CD4-positive, CD25-positive, alpha-beta regulatory T cell (primary cell): ENCODE measurements at regions not wholly inside any gene's neighbourhood (a gene's known extent, or its start where the extent isn't known, plus 50 kb on each side); places are given as distances from the start of the nearest gene placed in this dataset.

Experiments
- ATAC-seq, 2 donors: fragments of 150-1000 bp; cut with Tn5 transposase; one replicate each; pipeline ENCODE4 v1.10.0; 2021; ENCODE audit warnings: low read depth in 2 of 2, moderate number of reproducible peaks in 2 of 2, moderate library complexity in 1 of 2
- DNase-seq, 3 donors: peaks; one replicate each; pipeline versions ENCODE4 v3.0.0 to v3.0.0-alpha.2; 2012 to 2022; ENCODE audit warnings: mixed read lengths in 1 of 3
- H3K27ac ChIP-seq: one replicate; pipeline ENCODE4 v1.7.0; 2013; ENCODE audit warnings: mild to moderate bottlenecking, low read length; ENCODE audit not compliant: insufficient read depth, poor library complexity, severe bottlenecking
- H3K27me3 ChIP-seq: one replicate; pipeline ENCODE4 v1.7.0; 2013; ENCODE audit warnings: low read length; ENCODE audit not compliant: control insufficient read depth, insufficient read depth
- H3K36me3 ChIP-seq: one replicate; pipeline ENCODE4 v1.7.0; 2013; ENCODE audit warnings: mild to moderate bottlenecking, low read length, moderate library complexity; ENCODE audit not compliant: control insufficient read depth, insufficient read depth
- H3K4me1 ChIP-seq: 2 replicates; pipeline ENCODE4 v1.7.0; 2013; ENCODE audit warnings: mild to moderate bottlenecking, low read length; ENCODE audit not compliant: insufficient read depth, control insufficient read depth, poor library complexity, severe bottlenecking
- H3K4me3 ChIP-seq: one replicate; pipeline ENCODE4 v1.7.0; 2013; ENCODE audit warnings: low read depth, mild to moderate bottlenecking, low read length, moderate library complexity
- H3K9me3 ChIP-seq, 2 experiments: 1 replicate in 1 of 2; 2 replicates in 1 of 2; pipeline ENCODE4 v1.7.0; 2013; ENCODE audit warnings: low read length in 2 of 2, mild to moderate bottlenecking in 1 of 2, moderate library complexity in 1 of 2; ENCODE audit not compliant: control insufficient read depth in 2 of 2
- H3K27ac Mint-ChIP-seq, 3 donors: one replicate each; pipeline ENCODE4 v1.8.0; 2020 to 2022; ENCODE audit warnings: mild to moderate bottlenecking in 3 of 3, mixed read lengths in 3 of 3, moderate library complexity in 2 of 3
- H3K27me3 Mint-ChIP-seq: one replicate; pipeline ENCODE4 v1.8.0; 2022; ENCODE audit warnings: mild to moderate bottlenecking, mixed read lengths
- H3K36me3 Mint-ChIP-seq: one replicate; pipeline ENCODE4 v1.8.0; 2020; ENCODE audit warnings: mixed read lengths
- H3K4me1 Mint-ChIP-seq, 4 donors: one replicate each; pipeline ENCODE4 v1.8.0; 2020 to 2022; ENCODE audit warnings: mixed read lengths in 4 of 4, mild to moderate bottlenecking in 1 of 4
- H3K4me3 Mint-ChIP-seq, 4 donors: one replicate each; pipeline ENCODE4 v1.8.0; 2020 to 2022; ENCODE audit warnings: mild to moderate bottlenecking in 4 of 4, mixed read lengths in 4 of 4, moderate library complexity in 3 of 4
- H3K9me3 Mint-ChIP-seq, 7 donors: one replicate each; pipeline ENCODE4 v1.8.0; 2020 to 2022; ENCODE audit warnings: mixed read lengths in 7 of 7, mild to moderate bottlenecking in 3 of 7, moderate library complexity in 2 of 7

GRCh38 chrX:118199997-118200396, 83.4 kb upstream of the KLHL13 start:
- Mint-ChIP-seq H3K36me3 (no peaks in the 10 kb centered on the region), H3K4me3 (no peak overlapping the region), H3K4me1 (no peaks in the 10 kb centered on the region), H3K27me3 (peaks cover 4% of the 10 kb centered on the region), H3K9me3 (peaks cover 0 to 2% (median 0%) of the 10 kb centered on the region in 7 donors), H3K27ac (no peak overlapping the region)
- Histone ChIP-seq H3K36me3 (no peaks in the 10 kb centered on the region), H3K27me3 (no peaks in the 10 kb centered on the region), H3K4me3 (no peak overlapping the region), H3K9me3 (no peaks in the 10 kb centered on the region), H3K4me1 (no peaks in the 10 kb centered on the region), H3K27ac (no peak overlapping the region)
- ATAC-seq: no peak
- DNase-seq: no peak

- no peak overlapping the region for H3K4me3 ChIP-seq
- Mint-ChIP-seq H3K27ac (no peak overlapping the region), H3K9me3 (no peaks in the 10 kb centered on the region), H3K27me3 (peaks cover 4% of the 10 kb centered on the region), H3K36me3 (no peaks in the 10 kb centered on the region), H3K4me1 (no peaks in the 10 kb centered on the region), H3K4me3 (no peak overlapping the region)
- no peaks in the 10 kb centered on the region for H3K36me3 ChIP-seq
- no peak overlapping the region for H3K27ac ChIP-seq
- DNase-seq (no peak), ATAC-seq (no peak)
- no peaks in the 10 kb centered on the region for H3K27me3 ChIP-seq
- no peaks in the 10 kb centered on the region for H3K9me3 ChIP-seq
- no peaks in the 10 kb centered on the region for H3K4me1 ChIP-seq
These were observed 89.1 kb upstream of the KLHL13 start for GRCh38 chrX:118205421-118206395.

GRCh38 chrX:118207831-118208453, 91.3 kb upstream of the KLHL13 start:
- DNase-seq (no peak), ATAC-seq (no peak)
- no peak overlapping the region for H3K4me3 ChIP-seq
- no peaks in the 10 kb centered on the region for H3K4me1 ChIP-seq
- peaks cover 6% of the 10 kb centered on the region for H3K27me3 Mint-ChIP-seq
- no peaks in the 10 kb centered on the region for H3K9me3 ChIP-seq
- no peaks in the 10 kb centered on the region for H3K9me3 Mint-ChIP-seq
- H3K27ac ChIP-seq: no peak overlapping the region
- H3K27ac Mint-ChIP-seq: no peak overlapping the region
- no peaks in the 10 kb centered on the region for H3K27me3 ChIP-seq
- no peaks in the 10 kb centered on the region for H3K36me3 Mint-ChIP-seq
- H3K4me1 Mint-ChIP-seq: no peaks in the 10 kb centered on the region
- no peak overlapping the region for H3K4me3 Mint-ChIP-seq
- no peaks in the 10 kb centered on the region for H3K36me3 ChIP-seq

GRCh38 chrX:118208481-118208880, 91.9 kb upstream of the KLHL13 start:
- Histone ChIP-seq H3K4me3 (no peak overlapping the region), H3K27ac (no peak overlapping the region), H3K4me1 (no peaks in the 10 kb centered on the region), H3K9me3 (no peaks in the 10 kb centered on the region), H3K27me3 (no peaks in the 10 kb centered on the region), H3K36me3 (no peaks in the 10 kb centered on the region)
- peaks cover 7% of the 10 kb centered on the region for H3K27me3 Mint-ChIP-seq
- no peaks in the 10 kb centered on the region for H3K4me1 Mint-ChIP-seq
- no peaks in the 10 kb centered on the region for H3K36me3 Mint-ChIP-seq
- DNase-seq (no peak), ATAC-seq (no peak)
- no peaks in the 10 kb centered on the region for H3K9me3 Mint-ChIP-seq
- H3K27ac Mint-ChIP-seq: no peak overlapping the region
- no peak overlapping the region for H3K4me3 Mint-ChIP-seq

- Mint-ChIP-seq H3K27me3 (peaks cover 7% of the 10 kb centered on the region), H3K4me3 (no peak overlapping the region), H3K4me1 (no peaks in the 10 kb centered on the region), H3K36me3 (no peaks in the 10 kb centered on the region), H3K9me3 (no peaks in the 10 kb centered on the region), H3K27ac (no peak overlapping the region)
- Histone ChIP-seq H3K36me3 (no peaks in the 10 kb centered on the region), H3K4me1 (no peaks in the 10 kb centered on the region), H3K4me3 (no peak overlapping the region), H3K9me3 (no peaks in the 10 kb centered on the region), H3K27ac (no peak overlapping the region), H3K27me3 (no peaks in the 10 kb centered on the region)
- DNase-seq (no peak), ATAC-seq (no peak)
These were observed 95.5 kb upstream of the KLHL13 start for GRCh38 chrX:118211891-118212816.

- no peaks in the 10 kb centered on the region for H3K27me3 ChIP-seq
- H3K4me1 ChIP-seq: no peaks in the 10 kb centered on the region
- Mint-ChIP-seq H3K27ac (no peak overlapping the region), H3K9me3 (no peaks in the 10 kb centered on the region), H3K4me1 (no peaks in the 10 kb centered on the region), H3K36me3 (no peaks in the 10 kb centered on the region), H3K4me3 (no peak overlapping the region), H3K27me3 (peaks cover 7% of the 10 kb centered on the region)
- H3K27ac ChIP-seq: no peak overlapping the region
- DNase-seq (no peak), ATAC-seq (no peak)
- no peaks in the 10 kb centered on the region for H3K9me3 ChIP-seq
- H3K4me3 ChIP-seq: no peak overlapping the region
- H3K36me3 ChIP-seq: no peaks in the 10 kb centered on the region
These were observed 96.2 kb upstream of the KLHL13 start for GRCh38 chrX:118212817-118213183.

GRCh38 chrX:118215346-118215745, 98.7 kb upstream of the KLHL13 start:
- H3K9me3 ChIP-seq: no peaks in the 10 kb centered on the region
- peaks cover 7% of the 10 kb centered on the region for H3K27me3 Mint-ChIP-seq
- no peak overlapping the region for H3K4me3 Mint-ChIP-seq
- ATAC-seq (no peak), DNase-seq (no peak)
- H3K4me3 ChIP-seq: no peak overlapping the region
- H3K36me3 ChIP-seq: no peaks in the 10 kb centered on the region
- H3K27me3 ChIP-seq: no peaks in the 10 kb centered on the region
- H3K4me1 ChIP-seq: no peaks in the 10 kb centered on the region
- no peaks in the 10 kb centered on the region for H3K4me1 Mint-ChIP-seq
- H3K27ac Mint-ChIP-seq: no peak overlapping the region
- no peak overlapping the region for H3K27ac ChIP-seq
- no peaks in the 10 kb centered on the region for H3K9me3 Mint-ChIP-seq
- H3K36me3 Mint-ChIP-seq: no peaks in the 10 kb centered on the region
